CD4-positive, alpha-beta T cell treated with Interleukin-21 for 1 hour (primary cell): ENCODE measurements at regions not wholly inside any gene's neighbourhood (a gene's known extent, or its start where the extent isn't known, plus 50 kb on each side); places are given as distances from the start of the nearest gene placed in this dataset.

Source experiments
- DNase-seq: peaks from one replicate; pipeline ENCODE4 v3.0.0-alpha.2; 2020

DNA sequence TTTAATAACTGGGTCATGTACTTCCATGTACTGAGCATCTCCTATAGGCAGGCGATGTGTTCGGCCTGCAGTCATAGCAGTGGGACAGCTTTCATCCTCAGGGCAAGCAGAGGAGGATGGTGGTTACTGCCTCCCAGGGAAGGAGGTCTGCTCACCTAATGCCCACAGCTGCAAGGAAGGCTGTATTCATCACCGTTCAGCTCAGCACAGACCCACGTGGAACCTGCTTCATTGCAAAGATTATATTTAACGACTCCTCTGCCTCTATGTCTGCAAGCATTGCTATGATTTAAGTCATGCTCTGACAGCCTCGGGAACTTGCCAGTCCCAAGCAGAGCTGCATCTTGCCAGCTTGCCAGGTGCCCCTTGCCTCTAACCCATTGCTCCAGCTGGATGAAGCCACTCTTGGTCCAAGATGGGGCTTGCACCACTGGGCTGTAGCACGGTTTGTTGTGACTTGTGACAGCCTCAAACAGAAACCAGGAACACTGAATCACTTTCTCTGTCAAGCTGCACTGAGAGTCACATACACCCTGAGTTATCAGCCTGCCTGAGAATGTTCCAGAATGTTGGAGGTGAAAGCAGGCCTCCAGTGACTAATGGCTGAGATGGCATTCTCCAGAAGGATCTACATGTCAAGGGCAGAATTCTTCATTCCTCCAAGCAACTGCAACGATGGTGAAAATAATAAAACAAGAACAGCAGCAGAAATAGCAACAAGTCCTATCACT, 651.1 kb upstream of the ID2 start:
- no peak for DNase-seq

DNA sequence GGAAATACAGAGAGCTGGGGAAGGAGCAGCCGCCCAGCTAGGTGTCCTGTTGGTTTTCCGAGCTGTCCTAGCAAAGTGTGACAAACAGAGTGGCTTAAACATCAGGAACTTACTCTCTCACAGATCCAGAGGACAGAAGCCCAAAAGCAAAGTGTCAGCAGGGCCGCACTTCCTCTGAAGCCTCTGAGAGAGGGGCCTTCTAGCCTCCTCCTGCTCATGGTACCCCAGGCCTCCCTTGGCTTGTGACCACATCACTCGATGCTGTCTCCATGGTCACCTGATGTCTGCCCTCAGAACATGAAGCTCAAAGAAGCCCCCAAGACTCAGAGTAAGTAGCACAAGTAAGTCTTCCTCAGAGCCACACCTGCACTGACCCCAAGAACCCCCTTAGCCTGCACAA, 650.5 kb upstream of the ID2 start:
- DNase-seq, result no peak

DNA sequence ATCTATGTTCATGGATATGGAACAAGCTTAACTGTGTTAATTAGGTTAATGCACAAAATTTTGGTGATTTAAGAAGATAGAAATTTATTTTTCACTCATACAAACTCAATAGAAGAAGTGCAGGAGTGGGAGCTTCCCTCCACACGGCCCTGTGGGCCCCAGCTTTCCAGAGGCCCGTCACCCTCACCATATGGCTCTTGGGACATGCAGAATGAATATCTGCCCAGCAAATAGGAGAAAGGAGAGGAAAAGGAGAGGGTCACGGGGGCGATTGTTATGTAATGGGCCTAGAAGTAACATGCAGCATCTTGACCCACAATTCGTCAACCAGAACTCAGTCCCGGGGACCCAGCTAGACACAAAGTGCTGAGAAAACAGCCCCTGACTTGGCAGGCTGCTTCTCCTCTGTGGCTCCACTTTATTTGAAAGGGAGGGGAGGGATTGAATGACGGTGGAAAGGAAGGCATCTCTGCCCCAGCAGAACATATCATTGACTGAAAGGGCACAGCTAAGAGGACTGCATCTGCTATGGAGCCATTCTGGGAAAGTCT, 648.2 kb upstream of the ID2 start:
- DNase-seq, result no peak

DNA sequence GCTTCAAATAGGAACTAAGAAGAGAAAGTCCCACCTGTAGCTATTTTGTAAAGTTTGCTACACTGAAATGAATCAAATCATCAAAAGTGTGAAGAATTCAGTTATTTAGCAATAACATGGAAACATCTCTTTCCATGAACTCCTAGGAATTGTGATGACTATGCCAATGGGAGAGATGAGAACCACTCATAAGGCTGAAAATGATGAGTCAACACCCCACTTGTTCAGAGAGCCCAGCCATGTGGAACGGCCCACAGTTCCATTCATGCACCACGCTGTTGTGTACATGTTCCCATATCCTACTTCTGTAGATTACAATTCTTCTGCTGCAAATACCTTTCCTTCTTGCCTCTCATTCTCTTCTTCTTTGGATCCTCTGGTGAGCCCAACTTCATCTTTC, 645.5 kb upstream of the ID2 start:
- no peak for DNase-seq

DNA sequence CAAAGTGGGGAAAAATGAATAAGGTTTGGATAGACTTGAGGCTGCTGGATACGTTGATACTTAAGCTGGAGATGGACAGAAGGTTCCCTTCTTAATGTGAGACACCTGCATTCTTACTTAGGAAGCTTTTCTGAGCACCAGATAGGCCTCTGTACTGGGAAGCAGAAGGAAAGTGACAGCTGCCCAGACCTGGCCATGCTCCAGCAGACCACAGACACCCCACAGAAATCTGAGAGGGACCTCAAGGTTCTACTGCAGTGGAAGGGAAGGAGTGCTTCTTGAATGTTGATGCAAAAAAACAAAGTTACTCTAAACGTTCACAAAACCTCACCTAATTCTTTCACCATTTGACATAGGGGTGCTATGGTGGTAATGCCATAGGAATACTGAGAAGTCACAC, 642.1 kb upstream of the ID2 start:
- DNase-seq, result no peak

DNA sequence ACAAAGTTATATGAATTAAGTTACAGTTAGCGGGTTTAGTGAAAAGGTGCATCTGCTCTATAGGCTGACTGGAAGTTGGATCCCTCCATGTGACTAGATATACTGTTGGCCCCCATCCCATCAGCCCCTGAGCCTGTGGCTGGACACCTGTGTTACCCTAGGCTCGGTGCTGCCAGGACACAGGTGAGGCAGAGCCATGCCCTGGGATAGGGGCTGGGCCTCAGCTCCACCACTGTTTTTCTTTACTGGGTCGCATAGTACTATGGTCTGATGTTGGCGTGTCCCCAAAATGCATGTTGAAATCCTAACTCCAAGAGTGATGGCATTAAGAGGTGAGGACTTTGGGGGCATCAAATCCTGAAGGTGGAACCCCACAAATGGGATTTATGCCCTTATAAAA, 638.6 kb upstream of the ID2 start:
- no peak for DNase-seq

DNA sequence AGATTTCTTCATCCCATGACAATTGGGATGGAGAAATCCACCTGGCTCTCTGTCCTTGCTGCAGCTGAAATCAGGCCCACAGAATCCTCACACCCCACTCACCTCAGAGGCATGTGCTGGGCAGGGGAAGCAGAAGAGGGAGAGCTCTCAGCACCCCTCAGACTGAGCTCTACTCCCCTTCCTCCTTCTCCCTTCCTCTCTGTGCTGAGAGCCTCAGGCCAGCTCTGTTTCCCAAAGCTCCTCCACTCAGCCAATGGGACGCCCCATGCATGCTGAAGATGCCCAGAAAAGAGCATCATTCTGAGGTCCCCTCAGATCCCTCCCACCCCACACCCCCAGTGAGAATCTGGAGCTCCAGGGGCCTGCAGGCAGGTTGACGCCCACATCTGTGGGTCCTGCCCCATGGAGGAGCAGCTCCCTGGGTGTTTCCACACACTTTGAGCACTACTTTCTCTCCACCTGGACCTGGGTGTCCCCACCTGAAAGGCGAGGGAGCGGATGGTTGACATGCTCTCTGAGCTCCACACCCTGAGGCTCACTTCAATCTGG, 637.7 kb upstream of the ID2 start:
- DNase-seq, result no peak

DNA sequence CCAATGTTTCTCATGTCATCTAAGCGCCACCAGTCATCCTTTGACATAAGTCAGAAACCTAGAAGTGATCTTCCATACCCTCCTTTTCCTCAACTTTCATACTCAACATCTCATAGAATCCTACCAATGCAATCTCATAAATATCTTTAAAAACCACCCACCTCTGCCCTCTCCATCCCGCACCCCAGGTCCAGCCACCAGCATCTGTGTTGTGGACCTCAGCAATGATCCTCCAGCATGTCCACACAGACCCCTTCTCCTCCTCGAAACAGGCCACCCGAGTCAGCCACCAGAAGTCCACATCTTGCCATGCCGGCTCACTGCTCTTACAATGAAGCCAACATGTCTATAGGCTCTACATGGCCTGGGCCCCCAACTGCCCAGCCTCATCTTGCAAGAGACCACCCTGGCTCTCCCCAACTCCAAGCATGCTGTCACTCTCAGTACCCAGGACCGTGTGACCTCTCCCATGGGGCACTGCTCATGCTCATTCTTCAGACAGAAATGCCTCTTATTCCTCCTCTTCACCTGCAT, 636.7 kb upstream of the ID2 start:
- no peak for DNase-seq

DNA sequence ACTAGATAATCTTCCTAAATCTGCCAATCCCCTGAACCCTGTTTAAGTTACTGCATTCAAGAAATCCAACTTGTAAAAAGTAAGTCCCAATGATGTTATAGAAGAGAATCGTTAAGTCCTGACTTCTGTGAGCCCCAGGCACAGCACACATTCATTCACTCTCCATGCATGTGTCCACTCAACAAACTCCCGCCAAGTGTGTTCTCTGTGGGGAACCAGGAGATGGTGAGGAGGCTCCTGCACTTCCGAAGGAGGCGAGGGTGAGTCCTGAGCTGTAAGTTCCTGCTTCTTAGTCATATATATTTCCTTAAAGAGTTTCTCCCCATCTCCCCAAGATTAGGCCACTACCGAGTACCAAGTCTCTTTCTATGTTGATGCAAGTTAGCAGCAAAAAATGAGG, 635.0 kb upstream of the ID2 start:
- no peak for DNase-seq

DNA sequence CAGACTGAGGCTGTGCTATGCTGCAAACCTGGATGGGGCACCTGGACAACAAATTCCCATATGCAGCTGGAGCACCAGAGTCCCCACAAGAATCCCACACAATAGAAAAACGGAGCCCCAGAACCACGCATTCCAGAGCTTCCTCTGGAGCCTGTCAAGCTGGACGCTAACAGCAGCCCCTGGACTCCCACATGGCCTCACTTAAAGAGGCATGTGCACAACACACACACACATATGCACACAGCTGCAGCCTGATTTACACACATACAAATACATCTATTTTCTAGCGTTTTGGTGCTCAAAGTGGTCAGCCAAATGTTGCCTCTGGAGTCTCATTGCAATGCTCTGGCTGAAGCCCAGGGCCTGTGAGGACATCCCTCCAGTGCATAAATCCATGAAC, 632.7 kb upstream of the ID2 start:
- no peak for DNase-seq

DNA sequence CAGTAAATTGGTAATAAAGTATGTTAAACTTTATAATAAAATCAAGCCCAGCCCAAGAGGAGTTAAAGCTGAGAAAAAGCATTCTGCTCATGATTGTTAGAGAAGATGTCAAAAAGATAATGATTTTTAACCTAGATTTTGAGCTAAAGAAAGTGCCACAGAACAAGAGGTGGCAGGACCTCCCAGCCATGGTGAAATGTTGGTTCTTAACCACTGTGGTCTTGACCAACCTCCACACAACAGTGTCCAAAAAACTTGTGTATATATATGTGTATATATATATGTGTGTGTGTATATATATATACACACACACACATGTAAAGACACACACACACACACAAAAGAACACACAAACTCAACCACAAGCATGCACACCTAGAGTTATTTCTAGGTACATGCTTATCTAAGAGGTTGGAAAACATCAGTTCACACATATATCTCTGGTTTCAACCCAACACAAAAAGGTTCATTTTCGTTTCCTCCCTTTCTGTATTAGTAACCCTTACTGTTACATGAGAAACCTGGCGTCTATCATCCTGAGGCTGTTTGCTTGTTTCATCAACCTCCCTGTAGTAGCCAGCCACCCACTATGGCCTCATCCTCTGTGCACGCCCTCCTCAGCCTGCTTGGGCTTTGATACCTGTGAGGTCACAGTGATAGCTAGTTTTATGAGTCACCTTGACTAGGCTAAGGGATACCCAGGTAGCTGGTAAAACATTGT, 631.8 kb upstream of the ID2 start:
- no peak for DNase-seq

DNA sequence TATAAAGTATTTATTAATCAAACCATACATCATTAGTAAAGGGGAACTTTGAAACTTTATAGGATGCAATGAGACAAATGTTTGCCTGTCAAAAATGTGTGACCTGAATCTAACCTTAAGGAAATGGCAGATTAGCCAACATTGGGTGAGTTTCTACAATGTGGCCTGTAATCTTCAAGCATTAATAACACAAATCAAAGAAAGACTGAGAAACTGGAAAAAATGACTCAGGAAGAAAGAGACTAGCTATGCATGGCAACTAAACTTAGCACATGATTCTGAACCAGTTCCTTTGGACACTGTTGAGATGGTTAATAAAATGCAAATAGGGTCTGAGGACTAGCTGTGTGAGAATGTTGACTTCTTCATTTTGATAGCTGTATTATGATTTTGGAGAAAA, 628.6 kb upstream of the ID2 start:
- no peak for DNase-seq

DNA sequence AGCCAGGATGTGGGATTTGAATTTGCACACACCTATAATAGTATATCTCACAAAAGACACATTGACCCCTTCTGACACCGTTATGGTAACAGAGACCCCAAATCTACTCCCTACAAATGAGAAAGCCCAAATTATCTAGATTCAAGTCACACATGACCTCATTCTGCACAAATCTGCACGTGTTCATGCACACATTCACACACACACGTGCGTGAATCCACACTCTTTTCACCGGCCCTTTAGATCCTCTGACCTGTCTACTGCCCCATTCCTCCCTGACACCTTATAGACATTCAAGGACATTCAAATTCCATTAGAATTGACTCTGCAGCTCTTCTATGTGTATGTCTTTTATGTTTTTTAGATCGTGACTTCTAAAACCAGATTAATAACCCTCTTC, 627.8 kb upstream of the ID2 start:
- no peak for DNase-seq

DNA sequence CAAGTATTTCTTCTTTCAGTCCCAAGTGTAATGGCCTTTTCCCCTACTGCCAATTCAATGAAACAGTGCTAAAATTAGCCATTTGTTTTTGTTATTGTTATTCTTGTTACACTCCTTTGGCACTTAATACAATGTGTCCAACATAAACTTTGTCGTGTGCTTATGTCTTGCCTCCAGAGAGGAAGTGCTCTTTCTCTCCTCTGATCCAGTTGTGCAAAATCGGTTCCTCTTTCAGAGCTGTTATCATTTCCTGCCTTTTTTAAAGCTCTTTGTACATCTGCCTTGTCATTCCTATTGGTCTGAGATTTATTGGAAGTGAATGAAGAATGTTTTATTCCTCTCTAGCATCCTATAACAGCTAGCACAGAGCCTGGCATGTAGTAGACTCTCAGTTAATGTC, 623.2 kb upstream of the ID2 start:
- no peak for DNase-seq

DNA sequence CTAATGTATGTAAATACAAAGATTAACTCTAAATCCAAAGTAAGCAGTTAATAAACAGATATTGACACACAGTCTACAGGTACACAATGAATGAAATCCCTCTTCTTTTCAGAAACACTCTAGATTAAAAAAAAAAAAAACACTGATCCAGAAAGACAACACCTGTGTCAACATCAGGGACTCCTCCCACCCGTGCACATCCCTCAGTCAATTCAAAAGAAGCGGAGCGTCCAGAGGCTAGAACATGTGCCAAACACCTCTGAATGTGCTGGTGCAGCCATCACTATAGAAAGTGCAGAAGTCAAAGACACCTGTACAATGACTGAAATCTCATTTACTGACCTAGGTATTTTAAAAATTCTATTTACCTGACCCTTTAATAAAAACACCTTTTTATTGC, 622.6 kb upstream of the ID2 start:
- DNase-seq, result no peak

DNA sequence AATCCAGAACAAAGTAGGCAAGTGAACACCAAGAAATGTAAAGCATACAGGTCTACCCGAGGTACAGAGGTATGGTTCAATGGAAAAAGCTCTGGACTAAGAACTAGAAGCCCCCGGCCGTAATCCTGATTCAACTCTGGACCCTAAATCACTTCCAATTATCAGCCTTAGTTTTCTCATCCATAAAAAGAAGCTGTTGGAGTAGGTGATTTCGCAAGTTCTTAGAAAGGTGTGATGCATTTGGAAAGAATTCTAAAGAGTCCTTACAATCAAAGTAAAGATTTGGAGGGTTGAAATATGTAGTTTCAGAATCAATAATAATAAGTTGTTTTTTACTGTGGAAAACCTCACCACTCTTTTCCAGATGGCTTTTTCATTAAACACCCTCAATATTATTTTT, 622.1 kb upstream of the ID2 start:
- no peak for DNase-seq

DNA sequence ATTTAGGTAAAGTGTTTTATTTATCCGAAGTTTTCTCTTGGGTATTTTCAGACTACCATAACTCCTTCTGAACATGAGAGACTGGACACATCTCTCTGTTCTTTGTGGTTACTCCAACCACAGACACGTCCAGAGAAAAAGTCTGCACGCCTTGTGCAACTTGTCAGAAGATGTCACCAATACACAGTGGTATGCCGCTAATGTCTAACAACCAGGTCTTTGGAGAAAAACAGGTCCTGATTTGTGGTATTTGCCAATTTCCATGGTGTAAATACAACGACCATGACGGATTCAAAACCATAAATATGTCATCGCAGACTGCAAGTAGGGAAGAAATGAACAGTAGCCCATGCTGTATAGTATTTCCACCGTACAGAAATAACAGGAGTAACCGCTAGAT, 620.6 kb upstream of the ID2 start:
- DNase-seq, result no peak

DNA sequence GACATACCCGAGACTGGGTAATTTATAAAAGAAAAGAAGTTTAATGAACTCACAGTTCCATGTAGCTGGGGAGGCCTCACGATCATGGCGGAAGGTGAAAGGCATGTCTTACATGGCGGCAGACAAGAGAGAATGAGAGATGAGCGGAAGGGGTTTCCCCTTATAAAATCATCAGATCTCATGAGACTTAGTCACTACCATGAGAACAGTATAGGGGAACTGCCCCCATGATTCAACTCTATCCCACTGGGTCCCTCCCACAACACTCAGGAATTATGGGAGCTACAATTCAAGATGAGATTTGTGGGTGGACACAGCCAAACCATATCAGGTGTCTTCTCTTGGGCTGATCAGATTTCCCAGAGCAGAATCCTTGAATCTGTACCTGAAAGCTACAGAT, 617.3 kb upstream of the ID2 start:
- DNase-seq, result no peak

DNA sequence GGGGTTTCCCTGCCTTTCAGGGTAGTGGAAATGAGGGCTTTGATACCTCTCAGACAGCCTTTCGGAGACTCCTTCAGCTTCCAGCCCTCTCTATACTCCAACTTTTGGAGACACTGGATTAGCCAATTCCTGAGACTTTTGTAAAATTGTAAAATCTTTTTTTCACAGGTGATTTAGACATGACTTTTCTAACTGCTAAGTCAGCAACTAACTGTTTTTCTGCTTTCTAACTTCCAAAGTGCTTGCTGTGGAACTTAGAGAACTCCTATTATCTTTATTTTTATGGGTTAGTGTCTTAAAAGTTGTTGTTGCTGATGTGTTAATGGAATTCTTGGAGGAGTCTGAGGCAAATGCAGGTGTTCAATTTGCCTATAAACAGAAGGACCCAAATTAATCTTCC, 616.7 kb upstream of the ID2 start:
- no peak for DNase-seq

DNA sequence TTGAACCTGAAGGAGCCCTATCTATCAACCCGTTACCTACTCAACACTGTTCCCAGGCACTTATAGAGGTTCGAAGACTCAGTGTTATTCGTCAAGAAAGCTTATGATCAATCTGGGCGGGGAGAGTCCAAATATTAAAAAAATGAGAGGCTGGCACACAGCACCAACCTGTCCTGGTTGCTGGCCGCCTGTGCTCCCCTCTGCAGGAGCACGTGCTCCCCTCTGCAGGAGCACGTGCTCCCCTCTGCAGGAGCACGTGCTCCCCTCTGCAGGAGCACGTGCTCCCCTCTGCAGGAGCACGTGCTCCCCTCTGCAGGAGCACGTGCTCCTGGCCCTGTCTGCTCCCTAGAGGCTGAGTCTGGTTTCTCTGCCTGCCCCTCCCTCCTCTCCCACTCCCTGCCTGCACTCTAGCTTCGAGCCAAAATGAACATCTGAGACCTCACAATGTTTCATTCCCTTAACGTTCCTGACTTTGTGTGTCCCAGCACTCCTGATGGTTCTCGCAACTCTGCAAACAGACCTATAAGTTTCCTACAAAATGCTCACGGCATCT, 614.0 kb upstream of the ID2 start:
- DNase-seq, result no peak

DNA sequence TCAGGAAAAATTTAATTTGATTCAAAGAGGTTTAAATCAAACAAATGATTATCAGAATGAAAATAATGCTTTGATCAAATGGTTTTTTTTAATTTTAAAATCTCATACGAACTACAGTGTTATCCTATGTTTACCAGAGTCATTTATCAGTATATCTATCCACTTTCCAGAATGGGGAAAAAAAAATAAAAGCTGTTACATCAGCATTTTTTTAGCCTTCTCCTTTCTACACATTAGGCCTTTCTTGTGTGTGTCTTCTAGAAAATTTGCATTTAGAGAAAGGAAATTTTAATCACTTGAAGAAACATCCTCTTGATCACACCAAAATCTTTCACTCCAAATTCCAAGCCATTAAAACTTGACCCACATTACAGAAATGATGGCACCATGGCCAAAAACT, 608.9 kb upstream of the ID2 start:
- DNase-seq, result no peak

DNA sequence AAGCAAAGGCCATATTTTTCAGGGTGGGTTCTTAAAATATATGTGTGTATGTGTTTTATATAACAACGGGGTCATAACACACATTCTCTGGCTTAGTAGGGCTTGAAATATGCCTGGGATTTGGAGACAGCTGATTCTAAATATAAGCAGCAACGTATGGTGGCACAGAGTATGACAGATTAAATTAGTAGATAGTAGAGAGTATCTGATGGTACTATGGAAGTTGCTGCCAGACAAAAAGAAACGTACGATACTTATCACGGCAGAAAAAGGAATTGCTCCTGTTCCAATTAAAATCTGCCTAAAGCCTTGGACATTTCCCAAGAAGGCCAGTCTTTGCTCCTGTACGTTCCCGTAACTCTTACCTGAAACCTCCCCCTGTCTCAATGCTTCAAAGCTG, 607.9 kb upstream of the ID2 start:
- no peak for DNase-seq

DNA sequence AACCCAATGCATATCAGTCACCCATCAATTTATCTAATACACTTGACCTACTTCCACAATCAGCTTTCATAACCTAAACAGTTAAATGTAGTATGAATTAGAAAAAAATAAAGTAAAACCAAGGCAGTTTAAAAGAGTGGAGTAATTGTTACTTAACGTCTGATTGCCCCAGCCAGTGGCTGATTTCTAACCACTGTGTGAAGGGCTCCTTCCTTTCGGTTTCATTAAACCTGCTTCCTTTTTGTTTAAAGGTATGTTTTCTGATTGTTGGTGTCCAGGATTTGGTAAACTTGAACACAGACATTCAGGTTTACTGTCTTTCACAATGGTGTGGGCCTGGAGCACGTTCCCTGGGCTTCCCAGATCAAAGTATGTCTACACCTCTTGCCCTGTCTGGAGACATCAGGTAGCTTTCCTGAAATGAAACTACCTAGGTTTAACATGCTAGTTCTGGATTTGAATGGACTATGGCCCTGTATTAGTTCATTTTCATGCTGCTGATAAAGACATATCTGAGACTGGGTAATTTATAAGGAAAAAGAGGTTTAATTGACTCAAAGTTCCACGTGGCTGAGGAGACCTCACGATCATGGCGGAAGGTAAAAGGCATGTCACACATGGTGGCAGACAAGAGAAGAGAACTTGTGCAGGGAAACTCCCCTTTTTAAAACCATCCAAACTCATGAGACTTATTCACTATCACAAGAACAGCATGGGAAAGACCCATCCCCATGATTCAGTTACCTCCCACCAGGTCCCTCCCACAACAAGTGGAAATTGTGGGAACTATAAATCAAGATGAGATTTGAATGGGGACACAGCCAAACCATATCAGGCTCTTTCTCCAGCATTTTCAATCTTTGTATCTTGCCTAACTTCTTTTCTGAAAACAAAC, 605.2 kb upstream of the ID2 start:
- peak; percentile 27 for DNase-seq
